Gastroesophageal sphincter (tissue), 3 donors: ENCODE measurements at regions not wholly inside any gene's neighbourhood (a gene's known extent, or its start where the extent isn't known, plus 50 kb on each side); places are given as distances from the start of the nearest gene placed in this dataset.

Experiments used
- CTCF ChIP-seq, 4 experiments: fragments of 200-600 bp in 2 of 4; fragments of 450-650 bp in 2 of 4; sonication (generic) in 1 of 4; IDR thresholded peaks; one replicate each; pipeline ENCODE4 v1.5.1; 2017 to 2019; ENCODE audit warnings: antibody characterized with exemption in 4 of 4, mild to moderate bottlenecking in 2 of 4, moderate library complexity in 2 of 4
- POLR2A ChIP-seq, 2 donors: fragments of 450-650 bp; IDR thresholded peaks; one replicate each; pipeline ENCODE4 v1.6.1; 2017; ENCODE audit warnings: antibody characterized with exemption in 2 of 2, mild to moderate bottlenecking in 2 of 2, moderate library complexity in 1 of 2

GRCh38 chr6:69578361-69578890, 218.4 kb downstream of the LMBRD1 start:
- no peak for TF ChIP-seq CTCF (IDR thresholded peaks at IDR 0.05)
- TF ChIP-seq POLR2A (IDR thresholded peaks at IDR 0.05), result no peak
